ENCODE measurements at regions not wholly inside any gene's neighbourhood (a gene's known extent, or its start where the extent isn't known, plus 50 kb on each side); places are given as distances from the start of the nearest gene placed in this dataset.

GRCh38 chr5:2833556-2833955, 82.1 kb upstream of the IRX2 start:
- TF ChIP-seq CTCF (IDR thresholded peaks at IDR 0.05) (no peak), ZFX (IDR thresholded peaks at IDR 0.05; ENCODE audit: borderline replicate concordance) (no peak)
